Fibroblast of pulmonary artery (primary cell): ENCODE measurements at regions not wholly inside any gene's neighbourhood (a gene's known extent, or its start where the extent isn't known, plus 50 kb on each side); places are given as distances from the start of the nearest gene placed in this dataset.

Source experiments
- DNase-seq: peaks from one replicate; pipeline ENCODE4 v3.0.0-alpha.2; 2010; ENCODE audit warnings: low read depth
- H3K4me3 ChIP-seq: replicated peaks from 2 replicates; pipeline ENCODE4 v1.5.1; 2011; ENCODE audit warnings: low read depth, mild to moderate bottlenecking, control low read depth, low read length, moderate library complexity
- CTCF ChIP-seq: IDR thresholded peaks from 2 replicates; pipeline ENCODE4 v1.5.1; 2011; ENCODE audit warnings: mild to moderate bottlenecking, control low read depth, low read length, inconsistent platforms; ENCODE audit errors: missing control alignments

- H3K4me3 ChIP-seq, result no peak overlapping the region
- TF ChIP-seq CTCF, result no peak
- no peak for DNase-seq
These were observed 434.4 kb upstream of the FAM47C start for GRCh38 chrX:36573720-36574119.

- no peak overlapping the region for H3K4me3 ChIP-seq
- DNase-seq, result no peak
- no peak for TF ChIP-seq CTCF
These were observed 432.5 kb upstream of the FAM47C start for GRCh38 chrX:36575670-36576069.

GRCh38 chrX:36577006-36577405, 431.2 kb upstream of the FAM47C start:
- no peak overlapping the region for H3K4me3 ChIP-seq
- no peak for TF ChIP-seq CTCF
- DNase-seq, result no peak

GRCh38 chrX:36581030-36581429, 427.1 kb upstream of the FAM47C start:
- no peak for DNase-seq
- no peak for TF ChIP-seq CTCF
- H3K4me3 ChIP-seq, result no peak overlapping the region

GRCh38 chrX:36583674-36584073, 424.5 kb upstream of the FAM47C start:
- no peak for TF ChIP-seq CTCF
- no peak for DNase-seq
- no peak overlapping the region for H3K4me3 ChIP-seq

GRCh38 chrX:36609616-36610585, 398.3 kb upstream of the FAM47C start:
- H3K4me3 ChIP-seq, result no peak overlapping the region
- TF ChIP-seq CTCF, result no peak
- peak; percentile 0 for DNase-seq

GRCh38 chrX:36626898-36627297, 381.3 kb upstream of the FAM47C start:
- H3K4me3 ChIP-seq, result no peak overlapping the region
- no peak for TF ChIP-seq CTCF
- DNase-seq, result no peak
